ENCODE measurements at regions not wholly inside any gene's neighbourhood (a gene's known extent, or its start where the extent isn't known, plus 50 kb on each side); places are given as distances from the start of the nearest gene placed in this dataset.

GRCh38 chr2:151120011-151120410, 141.7 kb downstream of the RBM43 start:
- H3K4me3 ChIP-seq (ENCODE audit: low read length), result no peak overlapping the region
- no peak overlapping the region for H3K4me3 Mint-ChIP-seq
- H3K4me1 Mint-ChIP-seq, result no peaks in the 10 kb centered on the region
- no peak for ATAC-seq
- H3K27ac Mint-ChIP-seq, result no peak overlapping the region
- no peaks in the 10 kb centered on the region for H3K9me3 ChIP-seq (ENCODE audit: control insufficient read depth in 2 of 3, low read length in 3 of 3)
- CTCF ChIA-PET, result no interaction called here
- no peak overlapping the region for H3K27ac ChIP-seq (ENCODE audit: low read depth, low read length)
- DNase-seq, result no peak
- intact Hi-C loops (cut with micrococcal nuclease), result no loop called here
- H3K4me1 ChIP-seq (ENCODE audit: control insufficient read depth in 2 of 2, insufficient read depth in 2 of 2, low read length in 2 of 2), result no peaks in the 10 kb centered on the region
- H3K36me3 Mint-ChIP-seq, result peaks cover 0 to 5% (median 0%) of the 10 kb centered on the region in 5 donors
- peaks cover 0 to 17% (median 1%) of the 10 kb centered on the region in 11 donors for H3K9me3 Mint-ChIP-seq
- H3K27me3 ChIP-seq (ENCODE audit: control insufficient read depth in 2 of 2, insufficient read depth in 2 of 2, low read length in 2 of 2), result peaks cover 0 to 4% of the 10 kb centered on the region in 2 donors
- POLR2A ChIA-PET, result no interaction called here
- peaks cover 3 to 19% (median 7%) of the 10 kb centered on the region in 5 donors for H3K27me3 Mint-ChIP-seq
- H3K36me3 ChIP-seq (ENCODE audit: control insufficient read depth in 2 of 3, insufficient read depth in 3 of 3, low read length in 3 of 3), result no peaks in the 10 kb centered on the region

DNA sequence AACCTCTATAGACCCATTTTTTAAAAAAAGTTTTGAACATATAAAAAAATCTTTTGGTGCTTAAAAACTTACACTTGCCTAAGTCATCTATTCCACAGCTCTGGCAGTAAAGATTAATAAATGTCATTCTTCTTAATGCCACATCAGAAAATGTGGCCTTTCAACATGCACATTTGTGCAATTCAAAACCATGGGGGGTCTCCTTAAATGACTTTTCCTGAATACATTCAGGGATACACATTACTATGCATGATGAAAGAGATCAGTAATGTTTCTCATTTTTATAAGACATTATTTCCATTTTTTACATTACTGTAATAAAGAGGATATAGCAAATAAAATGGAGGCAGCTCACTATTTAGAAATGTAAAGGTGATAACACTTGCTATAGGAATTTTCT, 142.3 kb downstream of the RBM43 start:
- ChIA-PET CTCF (no interaction called here), POLR2A (no interaction called here)
- ATAC-seq (no peak), DNase-seq (no peak)
- H3K27me3 ChIP-seq (ENCODE audit: control insufficient read depth in 2 of 2, insufficient read depth in 2 of 2, low read length in 2 of 2), result peaks cover 0 to 4% of the 10 kb centered on the region in 2 donors
- no peak overlapping the region for H3K4me3 ChIP-seq (ENCODE audit: low read length)
- peaks cover 0 to 16% (median 1%) of the 10 kb centered on the region in 11 donors for H3K9me3 Mint-ChIP-seq
- H3K4me1 Mint-ChIP-seq, result no peaks in the 10 kb centered on the region
- H3K36me3 Mint-ChIP-seq, result peaks cover 0 to 5% (median 0%) of the 10 kb centered on the region in 5 donors
- H3K27me3 Mint-ChIP-seq, result peaks cover 4 to 20% (median 5%) of the 10 kb centered on the region in 5 donors
- no peak overlapping the region for H3K27ac ChIP-seq (ENCODE audit: low read depth, low read length)
- H3K9me3 ChIP-seq (ENCODE audit: control insufficient read depth in 2 of 3, low read length in 3 of 3), result no peaks in the 10 kb centered on the region
- no peaks in the 10 kb centered on the region for H3K4me1 ChIP-seq (ENCODE audit: control insufficient read depth in 2 of 2, insufficient read depth in 2 of 2, low read length in 2 of 2)
- intact Hi-C loops (cut with micrococcal nuclease), result no loop called here
- no peaks in the 10 kb centered on the region for H3K36me3 ChIP-seq (ENCODE audit: control insufficient read depth in 2 of 3, insufficient read depth in 3 of 3, low read length in 3 of 3)
- no peak overlapping the region for H3K4me3 Mint-ChIP-seq
- H3K27ac Mint-ChIP-seq, result no peak overlapping the region

DNA sequence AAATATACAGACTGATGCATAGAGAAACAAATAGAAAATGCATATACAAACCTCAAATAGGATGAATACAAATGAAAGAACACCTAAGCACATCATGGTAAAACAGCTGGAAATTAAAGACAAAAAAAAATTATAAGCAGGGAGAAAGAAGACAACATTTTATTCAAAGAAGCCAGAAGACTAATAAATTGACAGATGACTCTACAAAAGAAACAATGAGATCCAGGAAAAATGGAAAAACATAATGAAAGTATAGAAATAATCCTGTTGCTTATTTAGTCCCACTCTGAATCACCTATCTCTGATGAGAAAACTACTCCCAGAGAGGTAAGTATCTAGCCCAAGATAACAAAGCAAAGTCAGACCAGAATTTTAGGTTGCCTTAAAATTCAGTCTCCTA, 143.4 kb downstream of the RBM43 start:
- Histone ChIP-seq H3K27me3 (ENCODE audit: control insufficient read depth in 2 of 2, insufficient read depth in 2 of 2, low read length in 2 of 2) (peaks cover 0 to 4% of the 10 kb centered on the region in 2 donors), H3K4me3 (ENCODE audit: low read length) (no peak overlapping the region), H3K9me3 (ENCODE audit: control insufficient read depth in 2 of 3, low read length in 3 of 3) (no peaks in the 10 kb centered on the region), H3K4me1 (ENCODE audit: control insufficient read depth in 2 of 2, insufficient read depth in 2 of 2, low read length in 2 of 2) (no peaks in the 10 kb centered on the region), H3K36me3 (ENCODE audit: control insufficient read depth in 2 of 3, insufficient read depth in 3 of 3, low read length in 3 of 3) (no peaks in the 10 kb centered on the region), H3K27ac (ENCODE audit: low read depth, low read length) (no peak overlapping the region)
- ChIA-PET POLR2A (no interaction called here), CTCF (no interaction called here)
- no peak for DNase-seq
- Mint-ChIP-seq H3K9me3 (peaks cover 0 to 16% (median 1%) of the 10 kb centered on the region in 11 donors), H3K27me3 (peaks cover 2 to 19% (median 8%) of the 10 kb centered on the region in 5 donors), H3K36me3 (peaks cover 0 to 5% (median 0%) of the 10 kb centered on the region in 5 donors), H3K27ac (no peak overlapping the region), H3K4me1 (no peaks in the 10 kb centered on the region), H3K4me3 (no peak overlapping the region)
- no peak for ATAC-seq
- intact Hi-C loops (cut with micrococcal nuclease), result no loop called here

- Mint-ChIP-seq H3K9me3 (peaks cover 0 to 16% (median 0%) of the 10 kb centered on the region in 11 donors), H3K4me3 (no peak overlapping the region), H3K27ac (peak overlapping the region in 1 of 9 donors; percentile 53), H3K4me1 (no peaks in the 10 kb centered on the region), H3K36me3 (peaks cover 0 to 5% (median 0%) of the 10 kb centered on the region in 5 donors), H3K27me3 (peaks cover 2 to 24% (median 9%) of the 10 kb centered on the region in 5 donors)
- ChIA-PET POLR2A (no interaction called here), CTCF (no interaction called here)
- DNase-seq, result no peak
- intact Hi-C loops (cut with micrococcal nuclease), result no loop called here
- no peaks in the 10 kb centered on the region for H3K9me3 ChIP-seq (ENCODE audit: control insufficient read depth in 2 of 3, low read length in 3 of 3)
- H3K4me3 ChIP-seq (ENCODE audit: low read length), result no peak overlapping the region
- no peak for ATAC-seq
- H3K4me1 ChIP-seq (ENCODE audit: control insufficient read depth in 2 of 2, insufficient read depth in 2 of 2, low read length in 2 of 2), result no peaks in the 10 kb centered on the region
- H3K27me3 ChIP-seq (ENCODE audit: control insufficient read depth in 2 of 2, insufficient read depth in 2 of 2, low read length in 2 of 2), result peaks cover 0 to 4% of the 10 kb centered on the region in 2 donors
- no peaks in the 10 kb centered on the region for H3K36me3 ChIP-seq (ENCODE audit: control insufficient read depth in 2 of 3, insufficient read depth in 3 of 3, low read length in 3 of 3)
- H3K27ac ChIP-seq (ENCODE audit: low read depth, low read length), result no peak overlapping the region
These were observed 146.8 kb downstream of the RBM43 start for GRCh38 chr2:151114874-151115273.

DNA sequence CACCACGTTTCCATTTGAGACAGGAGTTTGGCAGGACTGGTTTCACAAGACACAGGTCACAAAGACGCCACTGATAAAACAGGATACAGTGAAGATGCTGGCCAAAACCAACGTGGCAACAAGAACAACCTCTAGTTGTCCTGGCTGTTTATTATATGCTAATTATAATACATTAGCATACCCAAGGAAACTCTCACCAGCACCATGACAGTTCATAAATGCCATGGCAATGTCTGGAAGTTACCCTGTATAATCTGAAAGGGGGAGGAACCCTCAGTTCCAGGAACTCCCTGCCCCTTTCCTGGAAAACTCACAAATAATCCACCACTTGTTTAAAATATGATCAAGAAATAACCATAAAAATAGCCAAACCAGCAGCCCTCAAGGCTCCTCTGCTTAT, 148.3 kb downstream of the RBM43 start:
- Histone ChIP-seq H3K27me3 (ENCODE audit: control insufficient read depth in 2 of 2, insufficient read depth in 2 of 2, low read length in 2 of 2) (peaks cover 0 to 4% of the 10 kb centered on the region in 2 donors), H3K36me3 (ENCODE audit: control insufficient read depth in 2 of 3, insufficient read depth in 3 of 3, low read length in 3 of 3) (no peaks in the 10 kb centered on the region), H3K4me1 (ENCODE audit: control insufficient read depth in 2 of 2, insufficient read depth in 2 of 2, low read length in 2 of 2) (no peaks in the 10 kb centered on the region), H3K4me3 (ENCODE audit: low read length) (no peak overlapping the region), H3K27ac (ENCODE audit: low read depth, low read length) (no peak overlapping the region), H3K9me3 (ENCODE audit: control insufficient read depth in 2 of 3, low read length in 3 of 3) (peaks cover 0 to under 1% (median 0%) of the 10 kb centered on the region in 3 experiments)
- H3K27me3 Mint-ChIP-seq, result peaks cover 2 to 24% (median 9%) of the 10 kb centered on the region in 5 donors
- no peak for ATAC-seq
- H3K9me3 Mint-ChIP-seq, result peaks cover 0 to 12% (median 3%) of the 10 kb centered on the region in 11 donors
- intact Hi-C loops (cut with micrococcal nuclease), result no loop called here
- no peak overlapping the region for H3K27ac Mint-ChIP-seq
- peaks cover 0 to 3% (median 0%) of the 10 kb centered on the region in 5 donors for H3K36me3 Mint-ChIP-seq
- ChIA-PET POLR2A (no interaction called here), CTCF (no interaction called here)
- H3K4me1 Mint-ChIP-seq, result no peaks in the 10 kb centered on the region
- H3K4me3 Mint-ChIP-seq, result no peak overlapping the region
- no peak for DNase-seq

DNA sequence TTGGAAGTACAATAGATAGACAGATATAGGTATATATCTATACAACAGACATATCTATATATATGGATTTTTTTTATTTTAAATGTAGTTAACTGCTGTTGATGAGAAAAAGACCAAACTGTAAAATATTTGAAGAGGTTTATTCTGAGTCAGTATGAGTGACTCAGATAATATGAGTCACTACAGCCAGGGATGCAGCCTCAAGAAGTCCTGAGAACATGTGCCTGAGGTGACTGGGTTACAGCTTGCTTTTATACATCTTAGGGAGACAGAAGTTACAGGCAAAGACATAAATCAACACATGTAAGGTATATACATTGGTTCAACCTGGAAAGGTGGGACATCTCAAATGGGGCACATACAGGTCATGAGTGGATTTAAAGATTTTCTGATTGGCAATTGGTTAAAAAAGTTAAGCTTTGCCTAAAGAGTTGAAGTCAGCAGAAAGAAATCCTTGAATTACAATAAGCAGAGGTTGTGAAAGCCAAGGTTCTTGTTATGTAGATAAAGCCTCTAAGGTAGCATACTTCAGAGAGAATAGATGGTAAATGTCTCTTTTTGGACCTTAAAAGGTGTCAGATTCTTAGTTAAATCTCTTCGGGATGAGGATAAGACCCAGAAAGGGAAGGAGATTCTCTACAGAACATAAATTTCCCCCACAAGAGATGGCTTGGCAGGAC, 149.9 kb downstream of the RBM43 start:
- Mint-ChIP-seq H3K27me3 (peaks cover 2 to 24% (median 9%) of the 10 kb centered on the region in 5 donors), H3K27ac (no peak overlapping the region), H3K36me3 (no peaks in the 10 kb centered on the region), H3K4me1 (no peaks in the 10 kb centered on the region), H3K4me3 (no peak overlapping the region), H3K9me3 (peaks cover 0 to 12% (median 3%) of the 10 kb centered on the region in 11 donors)
- H3K4me1 ChIP-seq (ENCODE audit: control insufficient read depth in 2 of 2, insufficient read depth in 2 of 2, low read length in 2 of 2), result no peaks in the 10 kb centered on the region
- POLR2A ChIA-PET, result no interaction called here
- peaks cover 0 to 4% (median 0%) of the 10 kb centered on the region in 3 experiments for H3K9me3 ChIP-seq (ENCODE audit: control insufficient read depth in 2 of 3, low read length in 3 of 3)
- intact Hi-C loops (cut with micrococcal nuclease), result no loop called here
- DNase-seq (no peak), ATAC-seq (no peak)
- no peak overlapping the region for H3K27ac ChIP-seq (ENCODE audit: low read depth, low read length)
- H3K4me3 ChIP-seq (ENCODE audit: low read length), result no peak overlapping the region
- no peaks in the 10 kb centered on the region for H3K27me3 ChIP-seq (ENCODE audit: control insufficient read depth in 2 of 2, insufficient read depth in 2 of 2, low read length in 2 of 2)
- CTCF ChIA-PET, result no interaction called here
- no peaks in the 10 kb centered on the region for H3K36me3 ChIP-seq (ENCODE audit: control insufficient read depth in 2 of 3, insufficient read depth in 3 of 3, low read length in 3 of 3)

All from naive thymus-derived CD4-positive, alpha-beta T cell (primary cell).